ENCODE measurements at regions not wholly inside any gene's neighbourhood (a gene's known extent, or its start where the extent isn't known, plus 50 kb on each side); places are given as distances from the start of the nearest gene placed in this dataset.

- no peak for TF ChIP-seq CTCF (IDR thresholded peaks at IDR 0.05)
- intact Hi-C loops (cut with micrococcal nuclease): no loop called here
- CTCF ChIA-PET: no interaction called here
- H3K27ac Mint-ChIP-seq: no peak overlapping the region
- DNase-seq (no peak), ATAC-seq (no peak)
- no peaks in the 10 kb centered on the region for H3K4me1 Mint-ChIP-seq (ENCODE audit: low read depth)
- POLR2A ChIA-PET: interaction anchor here (0.8 kb wide), 1 partner anchor 10 kb away, joined by 3 read pairs; no protein-coding TSS in a partner anchor
- no peaks in the 10 kb centered on the region for H3K36me3 Mint-ChIP-seq (ENCODE audit: low read depth)
- H3K27me3 Mint-ChIP-seq: no peaks in the 10 kb centered on the region
- H3K4me3 Mint-ChIP-seq: no peak overlapping the region
- H3K9me3 Mint-ChIP-seq: no peaks in the 10 kb centered on the region
These were observed 177.9 kb downstream of the MACROH2A1 start for GRCh38 chr5:135221187-135221473.

- no peaks in the 10 kb centered on the region for H3K9me3 Mint-ChIP-seq
- CTCF ChIA-PET: no interaction called here
- no peaks in the 10 kb centered on the region for H3K4me1 Mint-ChIP-seq (ENCODE audit: low read depth)
- intact Hi-C loops (cut with micrococcal nuclease): no loop called here
- TF ChIP-seq CTCF (IDR thresholded peaks at IDR 0.05): no peak
- POLR2A ChIA-PET: interaction anchor here (0.8 kb wide), 1 partner anchor 9 kb away, joined by 3 read pairs; no protein-coding TSS in a partner anchor
- H3K27me3 Mint-ChIP-seq: no peaks in the 10 kb centered on the region
- no peaks in the 10 kb centered on the region for H3K36me3 Mint-ChIP-seq (ENCODE audit: low read depth)
- DNase-seq (no peak), ATAC-seq (no peak)
- no peak overlapping the region for H3K27ac Mint-ChIP-seq
- no peak overlapping the region for H3K4me3 Mint-ChIP-seq
These were observed 178.4 kb downstream of the MACROH2A1 start for GRCh38 chr5:135220394-135221186.

GRCh38 chr5:135219868-135220267 lies 179.2 kb downstream of the MACROH2A1 start:
- POLR2A ChIA-PET: no interaction called here
- H3K36me3 Mint-ChIP-seq (ENCODE audit: low read depth): no peaks in the 10 kb centered on the region
- H3K27me3 Mint-ChIP-seq: no peaks in the 10 kb centered on the region
- H3K4me1 Mint-ChIP-seq (ENCODE audit: low read depth): no peaks in the 10 kb centered on the region
- no peak overlapping the region for H3K27ac Mint-ChIP-seq
- no peak overlapping the region for H3K4me3 Mint-ChIP-seq
- CTCF ChIA-PET: no interaction called here
- ATAC-seq: no peak
- no peak for TF ChIP-seq CTCF (IDR thresholded peaks at IDR 0.05)
- intact Hi-C loops (cut with micrococcal nuclease): no loop called here
- H3K9me3 Mint-ChIP-seq: no peaks in the 10 kb centered on the region
- no peak for DNase-seq

GRCh38 chr5:135218790-135219568 lies 180.1 kb downstream of the MACROH2A1 start:
- H3K9me3 Mint-ChIP-seq: no peaks in the 10 kb centered on the region
- CTCF ChIA-PET: interaction anchor here (1.1 kb wide), 1 partner anchor 17 kb away, joined by 3 read pairs; no protein-coding TSS in a partner anchor

More at GRCh38 chr5:135218790-135219568, 180.1 kb downstream of the MACROH2A1 start:
- Mint-ChIP-seq H3K27me3 (no peaks in the 10 kb centered on the region), H3K27ac (no peak overlapping the region), H3K4me1 (ENCODE audit: low read depth) (no peaks in the 10 kb centered on the region), H3K4me3 (no peak overlapping the region), H3K36me3 (ENCODE audit: low read depth) (no peaks in the 10 kb centered on the region)
- POLR2A ChIA-PET: no interaction called here
- DNase-seq: no peak
- TF ChIP-seq CTCF (IDR thresholded peaks at IDR 0.05): no peak
- intact Hi-C loops (cut with micrococcal nuclease): no loop called here
- no peak for ATAC-seq
